ENCODE measurements at regions not wholly inside any gene's neighbourhood (a gene's known extent, or its start where the extent isn't known, plus 50 kb on each side); places are given as distances from the start of the nearest gene placed in this dataset.

GRCh38 chr14:53610947-53611346 is 345.7 kb downstream of the BMP4 start:
- H2BK20ac ChIP-seq (ENCODE audit: low read length) = no peak overlapping the region
- H3K9me3 ChIP-seq (ENCODE audit: insufficient read depth in 2 of 2, low read depth in 1 of 2, low read length in 1 of 2) = no peaks in the 10 kb centered on the region
- no peak overlapping the region for H2AFZ ChIP-seq (ENCODE audit: low read length)
- no peak overlapping the region for H3K4me2 ChIP-seq (ENCODE audit: insufficient read depth in 1 of 2, low read depth in 2 of 2, low read length in 2 of 2)
- no peaks in the 10 kb centered on the region for H3K27me3 ChIP-seq (replicated peaks in 1 of 4; ENCODE audit: control insufficient read depth in 3 of 4, extremely low read depth in 1 of 4, insufficient read depth in 3 of 4, low read length in 3 of 4)
- no peak for FAIRE-seq
- no peak overlapping the region for H3K56ac ChIP-seq (replicated peaks; ENCODE audit: insufficient read length, low read depth, low read length)
- no peaks in the 10 kb centered on the region for H3K79me2 ChIP-seq (ENCODE audit: control insufficient read depth in 1 of 2, insufficient read depth in 2 of 2, low read length in 2 of 2)
- no peak for DNase-seq (ENCODE audit: low read depth in 1 of 2, low spot score in 2 of 2)
- no peak overlapping the region for H2BK15ac ChIP-seq (ENCODE audit: low read length)
- no peak overlapping the region for H2BK5ac ChIP-seq (ENCODE audit: low read depth, low read length)
- H3K27ac ChIP-seq (ENCODE audit: low read depth, low read length) = no peak overlapping the region
- ChIA-PET CTCF (ENCODE audit: partially characterized antibody) (interaction anchor here (0.7 to 1.5 kb wide), 4 partner anchors 8 to 885 kb away, joined by 3 to 6 read pairs (median 3); no protein-coding TSS in a partner anchor), POLR2A (ENCODE audit: partially characterized antibody) (interaction anchor here (0.6 kb wide), 1 partner anchor 649 kb away, joined by 3 read pairs; no protein-coding TSS in a partner anchor)
- no peak overlapping the region for H3K9ac ChIP-seq (replicated peaks in 1 of 4; ENCODE audit: extremely low read depth in 1 of 4, low read depth in 3 of 4, low read length in 3 of 4)
- no peak overlapping the region for H3K4ac ChIP-seq (replicated peaks; ENCODE audit: insufficient read length, low read depth, low read length)
- no peaks in the 10 kb centered on the region for H4K20me1 ChIP-seq (replicated peaks in 1 of 2; ENCODE audit: control insufficient read depth in 1 of 2, insufficient read depth in 2 of 2, low read length in 2 of 2)
- H2BK120ac ChIP-seq (replicated peaks; ENCODE audit: low read depth, low read length) = no peak overlapping the region
- no peaks in the 10 kb centered on the region for H3K36me3 ChIP-seq (ENCODE audit: control insufficient read depth in 2 of 4, insufficient read depth in 4 of 4, low read length in 3 of 4)
- no peak overlapping the region for H4K8ac ChIP-seq (ENCODE audit: extremely low read depth, insufficient read depth, low read length)
- H3K14ac ChIP-seq (ENCODE audit: insufficient read length) = no peak overlapping the region
- H3K23ac ChIP-seq (ENCODE audit: insufficient read length) = no peak overlapping the region
- H4K5ac ChIP-seq (ENCODE audit: insufficient read length, low read depth, low read length) = no peak overlapping the region
- H3K4me1 ChIP-seq (replicated peaks in 1 of 4; ENCODE audit: control insufficient read depth in 3 of 4, insufficient read depth in 4 of 4, low read length in 3 of 4) = no peaks in the 10 kb centered on the region
- no peak overlapping the region for H3K4me3 ChIP-seq (ENCODE audit: extremely low read depth in 1 of 4, insufficient read depth in 2 of 4, low read depth in 3 of 4, low read length in 4 of 4)
- TF ChIP-seq NANOG (IDR thresholded peaks at IDR 0.05; ENCODE audit: insufficient read depth, low read depth, low read length, poor library complexity, severe bottlenecking) (no peak), ZNF274 (IDR thresholded peaks at IDR 0.05; ENCODE audit: borderline replicate concordance, extremely low read depth, low read length) (no peak)
- no peaks in the 10 kb centered on the region; the same call in 1 of the 2 replicates for H3K23me2 ChIP-seq (ENCODE audit: low read depth, low read length)
- H3K79me1 ChIP-seq (ENCODE audit: low read depth, low read length) = no peaks in the 10 kb centered on the region
- H3K18ac ChIP-seq (ENCODE audit: extremely low read depth, low read length) = no peak overlapping the region
- H2AK5ac ChIP-seq (ENCODE audit: low read depth, low read length) = no peak overlapping the region
- H2BK12ac ChIP-seq (ENCODE audit: low read depth, low read length) = no peak overlapping the region
- H4K91ac ChIP-seq (replicated peaks; ENCODE audit: insufficient read length, low read length) = no peak overlapping the region

Data from H1 (cell line).